Immature natural killer cell (primary cell): ENCODE measurements at regions not wholly inside any gene's neighbourhood (a gene's known extent, or its start where the extent isn't known, plus 50 kb on each side); places are given as distances from the start of the nearest gene placed in this dataset.

Source experiments
- DNase-seq, 3 donors: peaks; one replicate each; pipeline ENCODE4 v3.0.0; 2022; ENCODE audit warnings: mixed read lengths in 1 of 3
- H3K27ac Mint-ChIP-seq, 6 donors: one replicate each; pipeline ENCODE4 v1.8.0; 2020; ENCODE audit warnings: mixed read lengths in 6 of 6, mild to moderate bottlenecking in 5 of 6, inconsistent platforms in 4 of 6, moderate library complexity in 3 of 6
- H3K27me3 Mint-ChIP-seq, 3 donors: one replicate each; pipeline ENCODE4 v1.8.0; 2020 to 2021; ENCODE audit warnings: low read depth in 3 of 3, mild to moderate bottlenecking in 3 of 3, mixed read lengths in 3 of 3, moderate library complexity in 3 of 3, inconsistent platforms in 1 of 3
- H3K36me3 Mint-ChIP-seq, 3 donors: one replicate each; pipeline ENCODE4 v1.8.0; 2020; ENCODE audit warnings: mixed read lengths in 3 of 3, inconsistent platforms in 2 of 3, mild to moderate bottlenecking in 2 of 3
- H3K4me1 Mint-ChIP-seq, 2 donors: one replicate each; pipeline ENCODE4 v1.8.0; 2020; ENCODE audit warnings: inconsistent platforms in 2 of 2, mild to moderate bottlenecking in 2 of 2, mixed read lengths in 2 of 2, moderate library complexity in 1 of 2
- H3K4me3 Mint-ChIP-seq, 5 donors: one replicate each; pipeline ENCODE4 v1.8.0; 2020; ENCODE audit warnings: mild to moderate bottlenecking in 5 of 5, mixed read lengths in 5 of 5, inconsistent platforms in 3 of 5, moderate library complexity in 3 of 5
- H3K9me3 Mint-ChIP-seq, 6 donors: one replicate each; pipeline ENCODE4 v1.8.0; 2020; ENCODE audit warnings: mild to moderate bottlenecking in 6 of 6, mixed read lengths in 6 of 6, inconsistent platforms in 4 of 6, moderate library complexity in 3 of 6

GRCh38 chr21:41653243-41653953 is 113.5 kb downstream of the RIPK4 start:
- no peak overlapping the region for H3K27ac Mint-ChIP-seq
- H3K9me3 Mint-ChIP-seq = no peaks in the 10 kb centered on the region
- H3K4me3 Mint-ChIP-seq = no peak overlapping the region
- H3K36me3 Mint-ChIP-seq = no peaks in the 10 kb centered on the region
- no peak for DNase-seq
- H3K27me3 Mint-ChIP-seq = peaks cover 0 to 4% (median 0%) of the 10 kb centered on the region in 3 donors
- H3K4me1 Mint-ChIP-seq = no peaks in the 10 kb centered on the region

- DNase-seq = no peak
- H3K9me3 Mint-ChIP-seq = no peaks in the 10 kb centered on the region
- no peaks in the 10 kb centered on the region for H3K36me3 Mint-ChIP-seq
- peaks cover 0 to 4% (median 0%) of the 10 kb centered on the region in 3 donors for H3K27me3 Mint-ChIP-seq
- no peak overlapping the region for H3K4me3 Mint-ChIP-seq
- H3K4me1 Mint-ChIP-seq = no peaks in the 10 kb centered on the region
- no peak overlapping the region for H3K27ac Mint-ChIP-seq
Observed at GRCh38 chr21:41651830-41652229, 115.0 kb downstream of the RIPK4 start.

GRCh38 chr21:41651406-41651805 is 115.4 kb downstream of the RIPK4 start:
- Mint-ChIP-seq H3K4me3 (no peak overlapping the region), H3K9me3 (no peaks in the 10 kb centered on the region), H3K4me1 (no peaks in the 10 kb centered on the region), H3K27ac (no peak overlapping the region), H3K36me3 (no peaks in the 10 kb centered on the region), H3K27me3 (peaks cover 0 to 7% (median 0%) of the 10 kb centered on the region in 3 donors)
- no peak for DNase-seq

- Mint-ChIP-seq H3K27ac (no peak overlapping the region), H3K9me3 (no peaks in the 10 kb centered on the region), H3K36me3 (no peaks in the 10 kb centered on the region), H3K27me3 (peaks cover 0 to 7% (median 0%) of the 10 kb centered on the region in 3 donors), H3K4me3 (no peak overlapping the region), H3K4me1 (no peaks in the 10 kb centered on the region)
- DNase-seq = no peak
Observed at GRCh38 chr21:41650526-41651145, 116.2 kb downstream of the RIPK4 start.

GRCh38 chr21:41648591-41649031 is 118.2 kb downstream of the RIPK4 start:
- Mint-ChIP-seq H3K27ac (no peak overlapping the region), H3K9me3 (no peaks in the 10 kb centered on the region), H3K27me3 (peaks cover 0 to 7% (median 0%) of the 10 kb centered on the region in 3 donors), H3K36me3 (no peaks in the 10 kb centered on the region), H3K4me1 (no peaks in the 10 kb centered on the region), H3K4me3 (no peak overlapping the region)
- no peak for DNase-seq

- H3K36me3 Mint-ChIP-seq = no peaks in the 10 kb centered on the region
- DNase-seq = no peak
Observed at GRCh38 chr21:41647806-41648561, 118.9 kb downstream of the RIPK4 start.

GRCh38 chr21:41643246-41643966 is 123.4 kb downstream of the RIPK4 start:
- Mint-ChIP-seq H3K27me3 (peaks cover 0 to 9% (median 6%) of the 10 kb centered on the region in 3 donors), H3K27ac (no peak overlapping the region), H3K4me1 (no peaks in the 10 kb centered on the region), H3K36me3 (no peaks in the 10 kb centered on the region), H3K4me3 (no peak overlapping the region), H3K9me3 (no peaks in the 10 kb centered on the region)
- no peak for DNase-seq

More at GRCh38 chr21:41647806-41648561, 118.9 kb downstream of the RIPK4 start:
- Mint-ChIP-seq H3K9me3 (no peaks in the 10 kb centered on the region), H3K4me3 (no peak overlapping the region), H3K4me1 (no peaks in the 10 kb centered on the region), H3K27me3 (peaks cover 0 to 7% (median 1%) of the 10 kb centered on the region in 3 donors), H3K27ac (no peak overlapping the region)

- peaks cover 0 to 13% (median 6%) of the 10 kb centered on the region in 3 donors for H3K27me3 Mint-ChIP-seq
- H3K27ac Mint-ChIP-seq = no peak overlapping the region
- no peak for DNase-seq
- H3K4me3 Mint-ChIP-seq = no peak overlapping the region
- no peaks in the 10 kb centered on the region for H3K36me3 Mint-ChIP-seq
- no peaks in the 10 kb centered on the region for H3K9me3 Mint-ChIP-seq
- H3K4me1 Mint-ChIP-seq = no peaks in the 10 kb centered on the region
Observed at GRCh38 chr21:41641821-41642701, 124.8 kb downstream of the RIPK4 start.

- no peak for DNase-seq
- Mint-ChIP-seq H3K27me3 (peaks cover 0 to 11% (median 6%) of the 10 kb centered on the region in 3 donors), H3K27ac (no peak overlapping the region), H3K9me3 (no peaks in the 10 kb centered on the region), H3K36me3 (no peaks in the 10 kb centered on the region), H3K4me1 (no peaks in the 10 kb centered on the region), H3K4me3 (no peak overlapping the region)
Observed at GRCh38 chr21:41641510-41641815, 125.4 kb downstream of the RIPK4 start.

- Mint-ChIP-seq H3K36me3 (no peaks in the 10 kb centered on the region), H3K4me1 (no peaks in the 10 kb centered on the region), H3K4me3 (no peak overlapping the region), H3K9me3 (no peaks in the 10 kb centered on the region), H3K27me3 (peaks cover 0 to 12% (median 6%) of the 10 kb centered on the region in 3 donors), H3K27ac (no peak overlapping the region)
- no peak for DNase-seq
Observed at GRCh38 chr21:41640748-41641509, 125.9 kb downstream of the RIPK4 start.

GRCh38 chr21:41639766-41640165 is 127.1 kb downstream of the RIPK4 start:
- Mint-ChIP-seq H3K36me3 (no peaks in the 10 kb centered on the region), H3K4me1 (no peaks in the 10 kb centered on the region), H3K27me3 (peaks cover 2 to 13% (median 6%) of the 10 kb centered on the region in 3 donors), H3K27ac (no peak overlapping the region), H3K4me3 (no peak overlapping the region), H3K9me3 (no peaks in the 10 kb centered on the region)
- DNase-seq = no peak

GRCh38 chr21:41639336-41639735 is 127.5 kb downstream of the RIPK4 start:
- Mint-ChIP-seq H3K27me3 (peaks cover 2 to 13% (median 6%) of the 10 kb centered on the region in 3 donors), H3K4me1 (no peaks in the 10 kb centered on the region), H3K4me3 (no peak overlapping the region), H3K27ac (no peak overlapping the region), H3K9me3 (no peaks in the 10 kb centered on the region), H3K36me3 (no peaks in the 10 kb centered on the region)
- DNase-seq = no peak
